ENCODE measurements at regions not wholly inside any gene's neighbourhood (a gene's known extent, or its start where the extent isn't known, plus 50 kb on each side); places are given as distances from the start of the nearest gene placed in this dataset.

GRCh38 chr2:208620487-208620978 is 213.9 kb downstream of the PTH2R start:
- Histone ChIP-seq H3K36me3 (ENCODE audit: control insufficient read depth in 1 of 2, insufficient read depth in 2 of 2, low read length in 1 of 2) (no peaks in the 10 kb centered on the region), H3K27ac (ENCODE audit: low read depth in 1 of 2, low read length in 2 of 2) (no peak overlapping the region), H3K27me3 (ENCODE audit: control insufficient read depth in 1 of 2, insufficient read depth in 2 of 2, low read length in 1 of 2) (no peaks in the 10 kb centered on the region), H3K4me3 (ENCODE audit: low read length in 2 of 2) (no peak overlapping the region), H3K9me3 (ENCODE audit: control insufficient read depth, low read length) (no peaks in the 10 kb centered on the region), H3K4me1 (ENCODE audit: control insufficient read depth in 1 of 2, insufficient read depth in 2 of 2, low read length in 2 of 2) (no peaks in the 10 kb centered on the region)
- no peak for ATAC-seq (ENCODE audit: low FRiP score)
- WGBS, 2 donors, result 36 to 41% methylated on average over 1 of the region's 1 CpG
- no peak for DNase-seq
- intact Hi-C loops (cut with DNase I), result no loop called here

- DNase-seq (no peak), ATAC-seq (ENCODE audit: low FRiP score) (no peak)
- Histone ChIP-seq H3K4me1 (ENCODE audit: control insufficient read depth in 1 of 2, insufficient read depth in 2 of 2, low read length in 2 of 2) (no peaks in the 10 kb centered on the region), H3K36me3 (ENCODE audit: control insufficient read depth in 1 of 2, insufficient read depth in 2 of 2, low read length in 1 of 2) (no peaks in the 10 kb centered on the region), H3K27ac (ENCODE audit: low read depth in 1 of 2, low read length in 2 of 2) (no peak overlapping the region), H3K27me3 (ENCODE audit: control insufficient read depth in 1 of 2, insufficient read depth in 2 of 2, low read length in 1 of 2) (no peaks in the 10 kb centered on the region), H3K9me3 (ENCODE audit: control insufficient read depth, low read length) (no peaks in the 10 kb centered on the region), H3K4me3 (ENCODE audit: low read length in 2 of 2) (no peak overlapping the region)
- 69 to 73% methylated on average over 2 of the region's 2 CpGs for WGBS, 2 donors
- intact Hi-C loops (cut with DNase I), result no loop called here
These were observed 220.7 kb downstream of the PTH2R start for GRCh38 chr2:208627110-208627884.

DNA sequence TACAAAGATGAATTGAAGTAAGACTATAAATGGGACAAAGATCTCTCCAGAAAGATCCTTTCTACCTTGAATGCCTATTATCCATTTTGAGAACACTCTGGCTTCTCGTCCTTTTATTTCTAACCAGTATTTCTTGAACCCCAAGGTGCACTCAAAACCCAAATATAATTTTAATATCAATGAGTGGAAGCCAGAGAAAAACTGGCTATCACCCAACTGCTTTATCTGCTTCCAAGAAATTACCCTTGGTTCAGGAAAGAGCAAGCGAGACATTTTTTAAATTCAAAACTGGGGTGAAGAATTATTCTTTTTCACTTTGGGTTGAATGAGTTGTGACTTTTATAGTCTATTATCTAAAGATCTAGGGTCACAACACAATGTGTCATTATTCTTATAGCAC is 221.3 kb downstream of the PTH2R start:
- DNase-seq, result no peak
- Histone ChIP-seq H3K4me1 (ENCODE audit: control insufficient read depth in 1 of 2, insufficient read depth in 2 of 2, low read length in 2 of 2) (no peaks in the 10 kb centered on the region), H3K27me3 (ENCODE audit: control insufficient read depth in 1 of 2, insufficient read depth in 2 of 2, low read length in 1 of 2) (no peaks in the 10 kb centered on the region), H3K9me3 (ENCODE audit: control insufficient read depth, low read length) (no peaks in the 10 kb centered on the region), H3K4me3 (ENCODE audit: low read length in 2 of 2) (no peak overlapping the region), H3K27ac (ENCODE audit: low read depth in 1 of 2, low read length in 2 of 2) (no peak overlapping the region), H3K36me3 (ENCODE audit: control insufficient read depth in 1 of 2, insufficient read depth in 2 of 2, low read length in 1 of 2) (no peaks in the 10 kb centered on the region)
- intact Hi-C loops (cut with DNase I), result no loop called here
- ATAC-seq (ENCODE audit: low FRiP score), result no peak
- WGBS, 2 donors, result 40 to 47% methylated on average over 2 of the region's 2 CpGs

DNA sequence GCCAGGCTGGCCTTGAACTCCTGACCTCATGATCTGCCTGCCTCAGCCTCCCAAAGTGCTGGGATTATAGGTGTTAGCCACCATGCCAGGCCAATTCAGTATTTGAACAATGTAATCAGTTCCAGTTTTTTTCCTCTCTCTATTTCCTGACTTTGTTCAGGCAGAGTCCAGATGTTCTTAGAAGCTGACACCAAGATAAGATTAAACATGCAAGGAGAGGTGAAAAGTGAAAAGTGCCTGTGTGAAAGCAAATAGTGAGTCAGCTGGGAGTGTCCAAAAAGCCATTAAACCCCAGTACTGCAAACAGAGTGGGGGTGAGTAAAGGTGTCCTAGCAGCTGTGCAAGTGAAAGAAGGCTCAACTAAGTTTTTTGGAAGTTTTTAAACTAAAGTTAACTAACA is 231.5 kb downstream of the PTH2R start:
- Histone ChIP-seq H3K27ac (ENCODE audit: low read depth in 1 of 2, low read length in 2 of 2) (no peak overlapping the region), H3K36me3 (ENCODE audit: control insufficient read depth in 1 of 2, insufficient read depth in 2 of 2, low read length in 1 of 2) (no peaks in the 10 kb centered on the region), H3K9me3 (ENCODE audit: control insufficient read depth, low read length) (no peaks in the 10 kb centered on the region), H3K4me3 (ENCODE audit: low read length in 2 of 2) (no peak overlapping the region), H3K4me1 (ENCODE audit: control insufficient read depth in 1 of 2, insufficient read depth in 2 of 2, low read length in 2 of 2) (no peaks in the 10 kb centered on the region), H3K27me3 (ENCODE audit: control insufficient read depth in 1 of 2, insufficient read depth in 2 of 2, low read length in 1 of 2) (no peaks in the 10 kb centered on the region)
- intact Hi-C loops (cut with DNase I), result no loop called here
- ATAC-seq (ENCODE audit: low FRiP score), result no peak
- no peak for DNase-seq

GRCh38 chr2:208642125-208642779 is 235.7 kb downstream of the PTH2R start:
- ATAC-seq (ENCODE audit: low FRiP score), result no peak

GRCh38 chr2:208643145-208643544 is 236.6 kb downstream of the PTH2R start:
- DNase-seq, result no peak
- H3K9me3 ChIP-seq (ENCODE audit: control insufficient read depth, low read length), result no peaks in the 10 kb centered on the region
- intact Hi-C loops (cut with DNase I), result no loop called here

More at GRCh38 chr2:208642125-208642779, 235.7 kb downstream of the PTH2R start:
- intact Hi-C loops (cut with DNase I), result no loop called here
- Histone ChIP-seq H3K27me3 (ENCODE audit: control insufficient read depth in 1 of 2, insufficient read depth in 2 of 2, low read length in 1 of 2) (no peaks in the 10 kb centered on the region), H3K27ac (ENCODE audit: low read depth in 1 of 2, low read length in 2 of 2) (no peak overlapping the region), H3K4me1 (ENCODE audit: control insufficient read depth in 1 of 2, insufficient read depth in 2 of 2, low read length in 2 of 2) (peaks cover 0 to 2% of the 10 kb centered on the region in 2 donors), H3K36me3 (ENCODE audit: control insufficient read depth in 1 of 2, insufficient read depth in 2 of 2, low read length in 1 of 2) (no peaks in the 10 kb centered on the region), H3K9me3 (ENCODE audit: control insufficient read depth, low read length) (no peaks in the 10 kb centered on the region), H3K4me3 (ENCODE audit: low read length in 2 of 2) (no peak overlapping the region)
- 46 to 56% methylated on average over 2 of the region's 2 CpGs for WGBS, 2 donors
- no peak for DNase-seq

GRCh38 chr2:208645226-208645625 is 238.6 kb downstream of the PTH2R start:
- Histone ChIP-seq H3K9me3 (ENCODE audit: control insufficient read depth, low read length) (no peaks in the 10 kb centered on the region), H3K36me3 (ENCODE audit: control insufficient read depth in 1 of 2, insufficient read depth in 2 of 2, low read length in 1 of 2) (no peaks in the 10 kb centered on the region), H3K4me1 (ENCODE audit: control insufficient read depth in 1 of 2, insufficient read depth in 2 of 2, low read length in 2 of 2) (peaks cover 0 to 2% of the 10 kb centered on the region in 2 donors), H3K27me3 (ENCODE audit: control insufficient read depth in 1 of 2, insufficient read depth in 2 of 2, low read length in 1 of 2) (no peaks in the 10 kb centered on the region), H3K27ac (ENCODE audit: low read depth in 1 of 2, low read length in 2 of 2) (no peak overlapping the region), H3K4me3 (ENCODE audit: low read length in 2 of 2) (no peak overlapping the region)
- DNase-seq, result no peak
- intact Hi-C loops (cut with DNase I), result no loop called here
- ATAC-seq (ENCODE audit: low FRiP score), result no peak
- 63 to 75% methylated on average over 1 of the region's 1 CpG for WGBS, 2 donors

More at GRCh38 chr2:208643145-208643544, 236.6 kb downstream of the PTH2R start:
- no peak overlapping the region for H3K4me3 ChIP-seq (ENCODE audit: low read length in 2 of 2)
- H3K4me1 ChIP-seq (ENCODE audit: control insufficient read depth in 1 of 2, insufficient read depth in 2 of 2, low read length in 2 of 2), result peaks cover 0 to 2% of the 10 kb centered on the region in 2 donors
- H3K36me3 ChIP-seq (ENCODE audit: control insufficient read depth in 1 of 2, insufficient read depth in 2 of 2, low read length in 1 of 2), result no peaks in the 10 kb centered on the region
- H3K27me3 ChIP-seq (ENCODE audit: control insufficient read depth in 1 of 2, insufficient read depth in 2 of 2, low read length in 1 of 2), result no peaks in the 10 kb centered on the region
- H3K27ac ChIP-seq (ENCODE audit: low read depth in 1 of 2, low read length in 2 of 2), result no peak overlapping the region
- 82 to 84% methylated on average over 1 of the region's 1 CpG for WGBS, 2 donors
- ATAC-seq (ENCODE audit: low FRiP score), result no peak

- no peak for ATAC-seq (ENCODE audit: low FRiP score)
- Histone ChIP-seq H3K4me1 (ENCODE audit: control insufficient read depth in 1 of 2, insufficient read depth in 2 of 2, low read length in 2 of 2) (peaks cover 0 to 2% of the 10 kb centered on the region in 2 donors), H3K9me3 (ENCODE audit: control insufficient read depth, low read length) (no peaks in the 10 kb centered on the region), H3K36me3 (ENCODE audit: control insufficient read depth in 1 of 2, insufficient read depth in 2 of 2, low read length in 1 of 2) (no peaks in the 10 kb centered on the region), H3K27ac (ENCODE audit: low read depth in 1 of 2, low read length in 2 of 2) (no peak overlapping the region), H3K4me3 (ENCODE audit: low read length in 2 of 2) (no peak overlapping the region), H3K27me3 (ENCODE audit: control insufficient read depth in 1 of 2, insufficient read depth in 2 of 2, low read length in 1 of 2) (no peaks in the 10 kb centered on the region)
- intact Hi-C loops (cut with DNase I), result no loop called here
- 80 to 82% methylated on average over 4 of the region's 4 CpGs for WGBS, 2 donors
- no peak for DNase-seq
These were observed 241.8 kb downstream of the PTH2R start for GRCh38 chr2:208648368-208648767.

DNA sequence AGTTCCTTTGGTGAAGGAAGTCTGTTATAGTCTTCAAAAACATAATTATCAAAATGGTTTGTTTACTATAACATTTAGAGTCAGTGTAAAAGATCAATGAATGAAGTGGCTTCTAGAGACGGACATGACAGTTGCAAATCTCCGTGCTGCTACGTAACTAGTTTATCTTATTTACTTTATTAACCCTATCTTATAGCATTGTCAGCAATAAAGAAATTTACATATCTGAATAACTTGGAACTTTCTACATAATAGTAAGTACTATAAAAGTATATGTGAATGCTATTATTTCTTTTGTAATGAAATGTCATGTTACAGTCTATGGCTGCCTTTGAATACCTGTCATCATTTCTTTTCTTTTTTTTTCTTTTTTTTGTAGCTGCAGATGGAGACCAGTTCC is 246.8 kb downstream of the PTH2R start:
- Histone ChIP-seq H3K4me3 (ENCODE audit: low read length in 2 of 2) (no peak overlapping the region), H3K36me3 (ENCODE audit: control insufficient read depth in 1 of 2, insufficient read depth in 2 of 2, low read length in 1 of 2) (no peaks in the 10 kb centered on the region), H3K27ac (ENCODE audit: low read depth in 1 of 2, low read length in 2 of 2) (no peak overlapping the region), H3K4me1 (ENCODE audit: control insufficient read depth in 1 of 2, insufficient read depth in 2 of 2, low read length in 2 of 2) (no peaks in the 10 kb centered on the region), H3K27me3 (ENCODE audit: control insufficient read depth in 1 of 2, insufficient read depth in 2 of 2, low read length in 1 of 2) (no peaks in the 10 kb centered on the region), H3K9me3 (ENCODE audit: control insufficient read depth, low read length) (no peaks in the 10 kb centered on the region)
- no peak for DNase-seq
- no peak for ATAC-seq (ENCODE audit: low FRiP score)
- 77 to 88% methylated on average over 3 of the region's 3 CpGs for WGBS, 2 donors
- intact Hi-C loops (cut with DNase I), result no loop called here

All from aorta (tissue), 5 donors.